B cell (primary cell): ENCODE measurements at regions not wholly inside any gene's neighbourhood (a gene's known extent, or its start where the extent isn't known, plus 50 kb on each side); places are given as distances from the start of the nearest gene placed in this dataset.

Source experiments
- ATAC-seq: fragments of 200-7000 bp; cut with Tn5 transposase; one replicate; pipeline ENCODE4 v1.10.0; 2021; ENCODE audit warnings: low read depth, mild to moderate bottlenecking, moderate number of reproducible peaks, moderate library complexity
- CTCF ChIA-PET: fragments of 350-600 bp; sonication (Branson Sonifier 250); formaldehyde crosslinking; loops from one replicate; lab custom pipeline; 2021; ENCODE audit warnings: antibody characterized with exemption, inconsistent platforms; lab: Charles Lee
- POLR2A ChIA-PET: fragments of 350-600 bp; sonication (Branson Sonifier 250); formaldehyde crosslinking; loops from one replicate; lab custom pipeline; 2021; ENCODE audit warnings: antibody characterized with exemption; lab: Charles Lee
- DNase-seq: peaks from one replicate; pipeline ENCODE4 v3.0.0; 2013
- H2AFZ ChIP-seq: 2 replicates; pipeline ENCODE4 v1.6.1; 2012; ENCODE audit warnings: mild to moderate bottlenecking, low read depth, low read length; ENCODE audit not compliant: insufficient read depth, poor library complexity, severe bottlenecking
- H3K27ac ChIP-seq, 2 donors: 1 replicate in 1 of 2; 2 replicates in 1 of 2; pipeline ENCODE4 v1.5.1; 2012 to 2013; ENCODE audit warnings: low read length in 2 of 2, mild to moderate bottlenecking in 2 of 2, moderate library complexity in 1 of 2
- H3K27me3 ChIP-seq, 4 experiments: fragments of 200-600 bp in 1 of 4; sonication (generic) in 1 of 4; replicated peaks in 1 of 4; 1 replicate in 2 of 4; 2 replicates in 2 of 4; pipeline versions ENCODE4 v1.6.1 to v1.7.0; 2013 to 2016; ENCODE audit warnings: low read length in 3 of 4, mild to moderate bottlenecking in 2 of 4, mixed read lengths in 1 of 4, moderate library complexity in 1 of 4; ENCODE audit not compliant: insufficient read depth in 4 of 4, control insufficient read depth in 3 of 4; ENCODE audit errors: control extremely low read depth in 1 of 4
- H3K36me3 ChIP-seq, 2 experiments: replicated peaks in 1 of 2; 1 replicate in 1 of 2; 2 replicates in 1 of 2; pipeline versions ENCODE4 v1.6.1 to v1.7.1; 2013; ENCODE audit warnings: low read length in 1 of 2; ENCODE audit not compliant: insufficient read depth in 2 of 2, control insufficient read depth in 1 of 2; ENCODE audit errors: control extremely low read depth in 1 of 2, extremely low read depth in 1 of 2
- H3K4me1 ChIP-seq, 2 donors: fragments of 200-600 bp in 1 of 2; sonication (generic) in 1 of 2; 1 replicate in 1 of 2; 2 replicates in 1 of 2; pipeline versions ENCODE4 v1.5.1 to v1.6.1; 2013 to 2017; ENCODE audit warnings: low read length in 2 of 2; ENCODE audit not compliant: control insufficient read depth in 2 of 2, insufficient read depth in 2 of 2
- H3K4me2 ChIP-seq: replicated peaks from 2 replicates; pipeline ENCODE3; 2012; ENCODE audit warnings: mild to moderate bottlenecking, low read depth, low read length; ENCODE audit not compliant: poor library complexity, severe bottlenecking
- H3K4me3 ChIP-seq, 5 experiments: fragments of 200-600 bp in 1 of 5; sonication (generic) in 1 of 5; 1 replicate in 3 of 5; 2 replicates in 2 of 5; pipeline versions ENCODE4 v1.5.1 to v1.7.0; 2011 to 2016; ENCODE audit warnings: low read length in 4 of 5, mild to moderate bottlenecking in 4 of 5, low read depth in 2 of 5, control low read depth in 1 of 5, moderate library complexity in 1 of 5; ENCODE audit not compliant: insufficient read depth in 1 of 5; ENCODE audit errors: control extremely low read depth in 1 of 5, extremely low read depth in 1 of 5
- H3K79me2 ChIP-seq: fragments of 200-600 bp; sonication (generic); one replicate; pipeline ENCODE4 v1.6.0; 2016; ENCODE audit warnings: low read length; ENCODE audit not compliant: control insufficient read depth, insufficient read depth
- H3K9ac ChIP-seq: fragments of 200-600 bp; sonication (generic); 2 replicates; pipeline ENCODE4 v1.6.1; 2017; ENCODE audit warnings: mild to moderate bottlenecking, low read length, moderate library complexity
- H3K9me3 ChIP-seq, 3 donors: one replicate each; pipeline versions ENCODE4 v1.6.1 to v1.7.1; 2013; ENCODE audit warnings: low read length in 2 of 3; ENCODE audit not compliant: control insufficient read depth in 2 of 3, insufficient read depth in 1 of 3; ENCODE audit errors: control extremely low read depth in 1 of 3
- H4K20me1 ChIP-seq: 2 replicates; pipeline ENCODE4 v1.6.0; 2012; ENCODE audit warnings: mild to moderate bottlenecking, low read length; ENCODE audit not compliant: insufficient read depth, control insufficient read depth, poor library complexity, severe bottlenecking
- H3K27ac Mint-ChIP-seq: one replicate; pipeline ENCODE4 v1.8.0; 2021; ENCODE audit warnings: mixed read lengths
- H3K27me3 Mint-ChIP-seq: one replicate; pipeline ENCODE4 v1.8.0; 2021; ENCODE audit warnings: mixed read lengths
- H3K4me1 Mint-ChIP-seq: one replicate; pipeline ENCODE4 v1.8.0; 2021; ENCODE audit warnings: mixed read lengths
- H3K4me3 Mint-ChIP-seq: one replicate; pipeline ENCODE4 v1.8.0; 2021; ENCODE audit warnings: mixed read lengths
- H3K9me3 Mint-ChIP-seq: one replicate; pipeline ENCODE4 v1.8.0; 2022; ENCODE audit warnings: mixed read lengths; ENCODE audit not compliant: insufficient read depth
- CTCF ChIP-seq: fragments of 200-600 bp; IDR thresholded peaks from one replicate; pipeline ENCODE4 v1.8.0; 2022; ENCODE audit warnings: antibody characterized with exemption, mild to moderate bottlenecking
- EZH2 ChIP-seq: IDR thresholded peaks from 2 replicates; pipeline ENCODE4 v1.6.1; 2012; ENCODE audit warnings: borderline replicate concordance, low read depth, mild to moderate bottlenecking, moderate library complexity, low read length; ENCODE audit not compliant: insufficient read depth, poor library complexity, severe bottlenecking
- WGBS: methylation state at CpG from one replicate; pipeline ENCODE4 v1.1.5; 2013; ENCODE audit warnings: missing lambda C conversion rate; ENCODE audit not compliant: insufficient coverage; 5-methylcytosine and 5-hydroxymethylcytosine counted together
- intact Hi-C: fragments of 100-400 bp; cut with micrococcal nuclease; formaldehyde crosslinking; loops from one replicate; pipeline ENCODE4 v1.10.0; 2022

DNA sequence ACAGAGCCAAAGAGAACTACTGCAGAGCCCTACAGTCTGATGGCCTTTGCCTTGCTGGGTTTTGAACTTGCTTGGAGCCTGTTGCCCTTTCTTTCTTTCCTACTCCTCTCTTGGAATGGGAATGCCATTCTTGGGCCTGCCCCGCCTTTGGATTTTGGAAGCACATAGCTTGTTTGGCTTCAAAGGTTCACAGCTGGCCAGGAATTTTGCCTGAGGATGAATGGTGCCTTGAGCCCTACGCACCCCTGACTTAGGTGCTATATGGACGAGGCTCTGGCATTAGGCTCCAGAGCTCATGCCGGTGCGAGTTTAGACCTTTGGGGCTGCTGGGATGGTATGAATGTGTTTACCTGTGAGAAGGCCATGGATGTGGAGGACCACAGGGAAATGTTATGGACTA, 663.3 kb upstream of the HS6ST1 start:
- H4K20me1 ChIP-seq = no peaks in the 10 kb centered on the region
- H3K27me3 ChIP-seq = no peaks in the 10 kb centered on the region
- Mint-ChIP-seq H3K4me3 (no peak overlapping the region), H3K27ac (no peak overlapping the region), H3K9me3 (no peaks in the 10 kb centered on the region), H3K27me3 (no peaks in the 10 kb centered on the region), H3K4me1 (no peaks in the 10 kb centered on the region)
- no peaks in the 10 kb centered on the region for H3K36me3 ChIP-seq
- no peaks in the 10 kb centered on the region for H3K4me1 ChIP-seq
- no peak overlapping the region for H2AFZ ChIP-seq
- H3K9ac ChIP-seq = no peak overlapping the region
- TF ChIP-seq CTCF (no peak), EZH2 (no peak)
- no peaks in the 10 kb centered on the region for H3K79me2 ChIP-seq
- intact Hi-C loops = no loop called here
- H3K4me3 ChIP-seq = no peak overlapping the region
- H3K4me2 ChIP-seq = no peak overlapping the region
- WGBS = 96% methylated on average over 5 of the region's 5 CpGs
- no peak overlapping the region for H3K27ac ChIP-seq
- POLR2A ChIA-PET = no interaction called here
- no peaks in the 10 kb centered on the region for H3K9me3 ChIP-seq
- CTCF ChIA-PET = no interaction called here
- no peak for DNase-seq
- no peak for ATAC-seq

- no peaks in the 10 kb centered on the region for H3K9me3 ChIP-seq
- H3K27me3 Mint-ChIP-seq = no peaks in the 10 kb centered on the region
- H3K4me3 Mint-ChIP-seq = no peak overlapping the region
- TF ChIP-seq CTCF (no peak), EZH2 (no peak)
- H3K4me2 ChIP-seq = no peak overlapping the region
- H3K4me1 Mint-ChIP-seq = no peaks in the 10 kb centered on the region
- CTCF ChIA-PET = no interaction called here
- no peak overlapping the region for H2AFZ ChIP-seq
- H3K27ac ChIP-seq = no peak overlapping the region
- H3K27ac Mint-ChIP-seq = no peak overlapping the region
- no peaks in the 10 kb centered on the region for H4K20me1 ChIP-seq
- no peaks in the 10 kb centered on the region for H3K4me1 ChIP-seq
- ATAC-seq (no peak), DNase-seq (no peak)
- H3K9me3 Mint-ChIP-seq = no peaks in the 10 kb centered on the region
- POLR2A ChIA-PET = no interaction called here
- no peaks in the 10 kb centered on the region for H3K36me3 ChIP-seq
- no peak overlapping the region for H3K4me3 ChIP-seq
- H3K9ac ChIP-seq = no peak overlapping the region
- intact Hi-C loops = no loop called here
- H3K79me2 ChIP-seq = no peaks in the 10 kb centered on the region
- WGBS = 76% methylated on average over 1 of the region's 4 CpGs
- H3K27me3 ChIP-seq = no peaks in the 10 kb centered on the region
These were observed 664.0 kb upstream of the HS6ST1 start for GRCh38 chr2:128982670-128983069.
